H9 (cell line): ENCODE measurements at regions not wholly inside any gene's neighbourhood (a gene's known extent, or its start where the extent isn't known, plus 50 kb on each side); places are given as distances from the start of the nearest gene placed in this dataset.

Experiments
- DNase-seq: peaks from one replicate; pipeline ENCODE4 v3.0.0-alpha.2; 2017
- H2AFZ ChIP-seq: one replicate; pipeline ENCODE4 v1.6.1; 2013; ENCODE audit warnings: mild to moderate bottlenecking, low read length, control low read depth, moderate library complexity
- H2AK5ac ChIP-seq: 2 replicates; pipeline ENCODE4 v1.6.1; 2013; ENCODE audit warnings: low read length, control low read depth, mixed read lengths; ENCODE audit not compliant: insufficient read length
- H2BK120ac ChIP-seq: one replicate; pipeline ENCODE4 v1.6.1; 2013; ENCODE audit warnings: low read depth, mild to moderate bottlenecking, low read length, control low read depth, inconsistent platforms; ENCODE audit not compliant: poor library complexity, severe bottlenecking
- H2BK12ac ChIP-seq: 2 replicates; pipeline ENCODE4 v1.6.1; 2013; ENCODE audit warnings: low read length, control low read depth, mixed read lengths, low read depth; ENCODE audit not compliant: insufficient read length
- H2BK15ac ChIP-seq: 2 replicates; pipeline ENCODE4 v1.6.1; 2013; ENCODE audit warnings: low read depth, low read length, control low read depth
- H2BK20ac ChIP-seq: one replicate; pipeline ENCODE4 v1.6.1; 2013; ENCODE audit warnings: low read depth, mild to moderate bottlenecking, low read length, control low read depth, inconsistent platforms; ENCODE audit not compliant: poor library complexity, severe bottlenecking
- H2BK5ac ChIP-seq: 2 replicates; pipeline ENCODE4 v1.6.1; 2013; ENCODE audit warnings: low read length, control low read depth, mixed read lengths; ENCODE audit not compliant: insufficient read length
- H3K14ac ChIP-seq: 2 replicates; pipeline ENCODE4 v1.6.1; 2013; ENCODE audit warnings: low read length, control low read depth; ENCODE audit not compliant: insufficient read depth
- H3K18ac ChIP-seq: 2 replicates; pipeline ENCODE4 v1.6.1; 2013; ENCODE audit warnings: low read depth, mild to moderate bottlenecking, mixed read lengths, low read length, control low read depth; ENCODE audit not compliant: insufficient read length
- H3K23ac ChIP-seq: 2 replicates; pipeline ENCODE4 v1.6.1; 2013; ENCODE audit warnings: low read length, control low read depth, mixed read lengths, low read depth; ENCODE audit not compliant: insufficient read length
- H3K23me2 ChIP-seq: 2 replicates; pipeline ENCODE4 v1.6.1; 2013; ENCODE audit warnings: low read depth, mild to moderate bottlenecking, mixed read lengths, low read length, control low read depth; ENCODE audit not compliant: insufficient read length, poor library complexity, severe bottlenecking
- H3K27ac ChIP-seq: 2 replicates; pipeline ENCODE4 v1.5.1; 2013; ENCODE audit warnings: low read length, control low read depth, mixed read lengths, low read depth; ENCODE audit not compliant: insufficient read length
- H3K27me3 ChIP-seq: 2 replicates; pipeline ENCODE4 v1.6.1; 2013; ENCODE audit warnings: low read length, control low read depth, inconsistent platforms; ENCODE audit not compliant: insufficient read depth
- H3K4ac ChIP-seq: 2 replicates; pipeline ENCODE4 v1.6.1; 2013; ENCODE audit warnings: low read depth, mild to moderate bottlenecking, control low read depth, inconsistent platforms, low read length, moderate library complexity
- H3K4me1 ChIP-seq: 2 replicates; pipeline ENCODE4 v1.6.1; 2013; ENCODE audit warnings: low read length, control low read depth, inconsistent platforms; ENCODE audit not compliant: insufficient read depth
- H3K4me2 ChIP-seq: 2 replicates; pipeline ENCODE4 v1.6.1; 2013; ENCODE audit warnings: low read length, control low read depth, mixed read lengths; ENCODE audit not compliant: insufficient read length, insufficient read depth
- H3K56ac ChIP-seq: 2 replicates; pipeline ENCODE4 v1.6.1; 2013; ENCODE audit warnings: low read depth, mild to moderate bottlenecking, mixed read lengths, low read length, control low read depth; ENCODE audit not compliant: insufficient read length
- H3K79me1 ChIP-seq: 2 replicates; pipeline ENCODE4 v1.6.1; 2013; ENCODE audit warnings: low read depth, mild to moderate bottlenecking, moderate library complexity, low read length, control low read depth, inconsistent platforms; ENCODE audit not compliant: insufficient read depth, poor library complexity, severe bottlenecking
- H3K79me2 ChIP-seq: 2 replicates; pipeline ENCODE4 v1.6.1; 2013; ENCODE audit warnings: low read length, control low read depth, inconsistent platforms; ENCODE audit not compliant: insufficient read depth
- H3K9ac ChIP-seq: 2 replicates; pipeline ENCODE4 v1.6.1; 2013; ENCODE audit warnings: low read length, control low read depth, mixed read lengths; ENCODE audit not compliant: insufficient read length; ENCODE audit errors: extremely low read depth
- H3K9me3 ChIP-seq: one replicate; pipeline ENCODE4 v1.6.1; 2013; ENCODE audit warnings: low read depth, low read length, inconsistent platforms; ENCODE audit not compliant: control insufficient read depth
- H3T11ph ChIP-seq: one replicate; pipeline ENCODE4 v1.6.1; 2013; ENCODE audit warnings: mild to moderate bottlenecking, low read length, control low read depth, inconsistent platforms
- H4K20me1 ChIP-seq: one replicate; pipeline ENCODE4 v1.6.1; 2013; ENCODE audit not compliant: control insufficient read depth, insufficient read length, insufficient read depth
- H4K5ac ChIP-seq: 2 replicates; pipeline ENCODE4 v1.6.1; 2013; ENCODE audit warnings: low read depth, mild to moderate bottlenecking, mixed read lengths, low read length, control low read depth; ENCODE audit not compliant: insufficient read length
- H4K8ac ChIP-seq: replicated peaks from 2 replicates; pipeline ENCODE4 v1.6.1; 2013; ENCODE audit warnings: low read length, control low read depth, mixed read lengths, low read depth; ENCODE audit not compliant: insufficient read length
- H4K91ac ChIP-seq: 2 replicates; pipeline ENCODE4 v1.6.1; 2013; ENCODE audit warnings: low read depth, mild to moderate bottlenecking, moderate library complexity, mixed read lengths, low read length, control low read depth; ENCODE audit not compliant: insufficient read length
- H3K27ac Mint-ChIP-seq, 3 experiments: 2 replicates in 2 of 3; 3 replicates in 1 of 3; pipeline ENCODE4 v1.8.0; 2020 to 2021; ENCODE audit warnings: mixed read lengths in 3 of 3, mild to moderate bottlenecking in 1 of 3, moderate library complexity in 1 of 3
- H3K27me3 Mint-ChIP-seq: 2 replicates; pipeline ENCODE4 v1.8.0; 2021; ENCODE audit warnings: low read depth, mild to moderate bottlenecking, moderate library complexity, mixed read lengths
- H3K36me3 Mint-ChIP-seq, 3 experiments: 2 replicates in 2 of 3; 3 replicates in 1 of 3; pipeline ENCODE4 v1.8.0; 2020 to 2021; ENCODE audit warnings: low read depth in 3 of 3, mixed read lengths in 3 of 3; ENCODE audit not compliant: insufficient read depth in 1 of 3
- H3K4me1 Mint-ChIP-seq, 2 experiments: 2 replicates each; pipeline ENCODE4 v1.8.0; 2020; ENCODE audit warnings: mixed read lengths in 2 of 2
- H3K4me3 Mint-ChIP-seq, 2 experiments: 2 replicates in 1 of 2; 3 replicates in 1 of 2; pipeline ENCODE4 v1.8.0; 2020 to 2021; ENCODE audit warnings: mild to moderate bottlenecking in 2 of 2, mixed read lengths in 2 of 2, moderate library complexity in 1 of 2
- H3K9me3 Mint-ChIP-seq, 2 experiments: 2 replicates in 1 of 2; 3 replicates in 1 of 2; pipeline ENCODE4 v1.8.0; 2020; ENCODE audit warnings: mild to moderate bottlenecking in 2 of 2, mixed read lengths in 2 of 2, moderate library complexity in 1 of 2
- CTCF ChIP-seq: fragments of 200-600 bp; sonication (generic); conservative IDR thresholded peaks from 3 replicates; pipeline ENCODE4 v1.8.0; 2021; ENCODE audit warnings: antibody characterized with exemption, mild to moderate bottlenecking
- WGBS: extraction: QIAGEN DNeasy Blood & Tissue Kit; methylation state at CpG from one replicate; pipeline ENCODE4 v1.1.7; 2013; ENCODE audit warnings: missing lambda C conversion rate, low lambda C conversion rate, mixed read lengths; ENCODE audit not compliant: insufficient read length; ENCODE audit errors: extremely low coverage; 5-methylcytosine and 5-hydroxymethylcytosine counted together

DNA sequence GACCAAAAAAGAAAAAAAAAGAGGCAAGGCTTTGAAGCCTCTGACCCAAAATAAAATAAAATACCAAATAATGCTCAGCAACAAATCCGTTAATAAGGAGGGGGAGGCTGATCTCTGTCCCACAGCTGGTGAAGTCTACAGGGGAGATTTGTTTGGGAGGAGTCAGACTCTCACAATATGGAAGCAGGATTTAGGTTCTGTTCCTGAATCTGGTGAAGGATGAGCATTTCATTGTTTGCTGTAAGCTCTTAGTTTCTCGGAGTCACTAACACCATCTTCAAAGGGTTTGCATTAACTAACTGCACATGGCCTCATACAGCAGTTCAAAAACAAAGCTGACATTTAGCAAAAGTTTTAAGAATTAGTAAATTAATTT lies 339.4 kb upstream of the TNP1 start:
- Mint-ChIP-seq H3K4me1 (peaks cover 6 to 8% of the 10 kb centered on the region in 2 experiments), H3K36me3 (peaks cover 0 to 13% (median 3%) of the 10 kb centered on the region in 3 experiments; a peak in 3 of 7 replicates), H3K9me3 (peaks cover 10 to 12% of the 10 kb centered on the region in 2 experiments), H3K27me3 (peaks cover 5% of the 10 kb centered on the region), H3K4me3 (no peak overlapping the region), H3K27ac (no peak overlapping the region)
- no peak for TF ChIP-seq CTCF
- Histone ChIP-seq H3K18ac (no peak overlapping the region), H3K79me2 (no peaks in the 10 kb centered on the region), H3K4me1 (no peaks in the 10 kb centered on the region), H3K9me3 (no peaks in the 10 kb centered on the region), H3K4ac (no peak overlapping the region), H2BK12ac (no peak overlapping the region), H2BK15ac (no peak overlapping the region), H3K9ac (no peak overlapping the region), H2BK20ac (no peak overlapping the region), H3K4me2 (no peak overlapping the region), H2BK120ac (no peak overlapping the region), H2AK5ac (no peak overlapping the region), H3K79me1 (no peaks in the 10 kb centered on the region), H3K27me3 (no peaks in the 10 kb centered on the region), H4K91ac (no peak overlapping the region), H3K14ac (no peak overlapping the region), H2BK5ac (no peak overlapping the region), H3K23ac (no peak overlapping the region), H4K5ac (no peak overlapping the region), H3K27ac (no peak overlapping the region), H3K56ac (no peak overlapping the region), H3T11ph (no peak overlapping the region), H3K23me2 (no peaks in the 10 kb centered on the region), H4K20me1 (no peaks in the 10 kb centered on the region), H4K8ac (no peak overlapping the region), H2AFZ (no peak overlapping the region)
- WGBS, result no CpG with 5 or more reads among the region's 2 CpGs
- DNase-seq, result no peak
